Adrenal gland (tissue), 5 donors: ENCODE measurements at regions not wholly inside any gene's neighbourhood (a gene's known extent, or its start where the extent isn't known, plus 50 kb on each side); places are given as distances from the start of the nearest gene placed in this dataset.

ENCODE experiments used
- CTCF ChIP-seq, 6 experiments: fragments of 450-650 bp in 4 of 6; fragments of 200-600 bp in 2 of 6; sonication (generic) in 1 of 6; IDR thresholded peaks; 1 replicate in 5 of 6; 2 replicates in 1 of 6; pipeline versions ENCODE4 v1.5.1 to v1.8.0; 2016 to 2021; ENCODE audit warnings: antibody characterized with exemption in 6 of 6, mild to moderate bottlenecking in 2 of 6, moderate library complexity in 1 of 6
- POLR2A ChIP-seq, 2 donors: fragments of 450-650 bp; IDR thresholded peaks; one replicate each; pipeline ENCODE4 v1.6.1; 2017; ENCODE audit warnings: antibody characterized with exemption in 2 of 2, mild to moderate bottlenecking in 2 of 2, moderate library complexity in 1 of 2
- donor health status: DM: no; HTN: no; CAD: no.

- TF ChIP-seq CTCF (IDR thresholded peaks at IDR 0.05) (no peak), POLR2A (IDR thresholded peaks at IDR 0.05) (no peak)
Observed at GRCh38 chr10:25786899-25787298, 147.1 kb upstream of the MYO3A start.
